B cell (primary cell): ENCODE measurements at regions not wholly inside any gene's neighbourhood (a gene's known extent, or its start where the extent isn't known, plus 50 kb on each side); places are given as distances from the start of the nearest gene placed in this dataset.

Experiments used
- CTCF ChIP-seq: fragments of 200-600 bp; IDR thresholded peaks from one replicate; pipeline ENCODE4 v1.8.0; 2022; ENCODE audit warnings: antibody characterized with exemption, mild to moderate bottlenecking
- EZH2 ChIP-seq: IDR thresholded peaks from 2 replicates; pipeline ENCODE4 v1.6.1; 2012; ENCODE audit warnings: borderline replicate concordance, low read depth, mild to moderate bottlenecking, moderate library complexity, low read length; ENCODE audit not compliant: insufficient read depth, poor library complexity, severe bottlenecking

- TF ChIP-seq CTCF (no peak), EZH2 (no peak)
Observed at GRCh38 chr16:85419503-85420408, 193.4 kb upstream of the GSE1 start.
